ENCODE measurements at regions not wholly inside any gene's neighbourhood (a gene's known extent, or its start where the extent isn't known, plus 50 kb on each side); places are given as distances from the start of the nearest gene placed in this dataset.
A peak's percentile ranks its signal among the peaks of the same experiment; 100 is the strongest.
"Not testable (repeated sequence)": the region's sequence is repeated elsewhere in the genome, so short reads cannot be mapped to it uniquely, and the experiment has no call there.

DNA sequence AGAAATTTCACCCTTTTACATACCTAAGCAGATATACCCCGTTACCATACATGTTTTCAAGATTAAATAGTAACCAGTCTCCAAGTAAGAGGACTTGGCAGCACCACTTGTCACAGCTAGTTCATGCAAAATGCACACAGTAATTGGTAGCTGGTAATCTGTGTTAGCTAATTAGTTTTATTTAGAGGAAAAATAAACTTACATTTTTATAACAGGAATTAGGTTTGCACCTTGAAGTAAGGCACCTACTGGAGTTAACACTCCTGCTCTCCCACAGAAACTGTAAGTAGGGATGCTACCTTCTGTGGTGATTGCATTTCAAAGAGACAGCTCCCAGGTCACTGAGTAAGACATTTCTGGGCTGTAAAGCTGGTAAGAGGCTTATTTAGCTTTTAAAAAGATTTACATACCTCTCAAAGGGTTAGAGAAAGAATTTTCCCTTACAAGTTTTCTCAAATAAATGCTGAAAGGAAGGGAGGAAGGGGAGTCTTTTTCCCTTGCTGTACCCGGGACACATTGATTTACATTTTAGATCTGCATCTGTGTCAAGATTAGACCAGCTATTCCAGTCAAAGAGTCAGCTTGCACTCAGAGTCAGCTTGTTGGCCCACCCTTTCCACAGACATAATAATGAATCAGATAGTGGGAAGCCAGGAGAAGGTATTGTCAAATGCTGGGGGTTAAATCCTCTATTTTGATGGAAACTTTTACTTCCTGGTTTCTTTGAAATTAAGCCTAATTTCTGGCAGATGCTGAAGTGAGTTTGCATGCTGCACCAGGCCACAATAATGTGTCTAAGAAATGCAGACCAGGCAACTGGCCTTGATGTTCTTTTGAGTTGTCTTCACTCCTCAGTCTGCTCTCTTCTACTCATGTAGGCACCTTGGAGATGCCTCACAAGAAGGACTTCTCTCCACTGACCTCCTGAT, 77.6 kb upstream of the CHD2 start:
- DNase-seq (ENCODE audit: low spot score), result no peak

- DNase-seq (ENCODE audit: low spot score), result no peak
Observed at GRCh38 chr15:92825985-92826384, 74.1 kb upstream of the CHD2 start.

DNA sequence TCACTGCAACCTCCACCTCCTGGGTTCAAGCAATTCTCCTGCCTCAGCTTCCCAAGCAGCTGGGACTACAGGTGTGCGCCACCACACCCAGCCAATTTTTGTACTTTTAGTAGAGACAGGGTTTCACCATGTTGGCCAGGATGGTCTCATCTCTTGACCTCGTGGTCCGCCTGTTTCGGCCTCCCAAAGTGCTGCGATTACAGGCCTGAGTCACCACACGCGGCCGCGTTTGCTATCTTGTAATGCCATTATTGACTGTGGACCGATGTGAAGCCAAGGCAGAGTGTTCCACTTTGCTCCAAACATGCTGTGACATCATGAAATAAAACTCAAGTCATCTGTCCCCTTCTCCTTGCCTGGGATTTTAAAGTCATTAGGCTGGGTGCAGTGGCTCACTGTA, 72.1 kb upstream of the CHD2 start:
- not testable (repeated sequence) for DNase-seq (ENCODE audit: low spot score)

GRCh38 chr15:92829875-92830274, 70.2 kb upstream of the CHD2 start:
- no peak for DNase-seq (ENCODE audit: low spot score)

DNA sequence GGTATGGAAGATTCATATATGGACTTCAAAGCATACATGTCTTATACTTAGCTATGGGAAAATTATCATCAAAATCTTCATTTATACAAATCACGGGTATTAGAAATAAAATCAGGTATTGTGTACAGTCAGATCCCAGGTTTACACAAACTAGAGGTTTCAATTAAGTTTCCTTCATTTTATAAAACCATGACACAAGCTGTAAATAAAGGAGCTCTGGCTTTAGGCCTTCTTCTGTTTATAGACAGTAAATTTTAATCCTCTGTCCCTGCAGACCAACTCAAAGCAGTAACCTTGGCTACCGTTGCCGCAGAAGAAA, 68.8 kb upstream of the CHD2 start:
- DNase-seq (ENCODE audit: low spot score), result no peak

DNA sequence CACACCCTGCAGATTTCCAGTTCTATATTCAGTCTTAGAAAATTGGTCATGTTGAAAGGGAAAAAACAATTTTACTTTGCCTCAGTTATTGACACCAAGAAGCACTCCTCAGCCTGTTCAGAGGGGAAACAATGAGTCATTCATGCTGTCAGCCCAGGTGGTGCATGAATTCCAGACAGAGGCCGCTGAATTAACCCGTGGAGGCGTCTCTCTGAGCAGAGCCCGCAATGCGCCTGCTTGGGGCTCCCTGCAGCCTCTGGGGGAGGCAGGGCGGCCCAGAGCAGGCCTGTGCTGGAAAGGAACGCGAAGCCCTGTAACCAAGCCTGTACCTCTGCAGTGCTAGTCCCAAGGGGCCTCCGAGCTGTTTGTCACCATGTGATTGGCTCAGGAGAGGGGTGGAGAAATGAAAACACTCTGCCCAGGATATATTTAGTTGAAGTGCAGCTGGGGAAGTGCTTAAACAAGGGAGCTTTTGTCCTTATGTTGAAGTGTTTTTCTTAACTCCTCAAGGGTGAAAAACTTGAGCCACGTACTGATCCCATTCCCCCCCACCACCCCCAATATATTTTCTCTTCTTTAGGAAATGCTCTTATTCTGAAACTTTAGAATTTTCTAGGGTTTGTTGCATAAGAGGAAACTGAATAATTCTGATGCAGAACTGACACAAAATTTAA, 68.3 kb upstream of the CHD2 start:
- peak; percentile 96 for DNase-seq (ENCODE audit: low spot score)

DNA sequence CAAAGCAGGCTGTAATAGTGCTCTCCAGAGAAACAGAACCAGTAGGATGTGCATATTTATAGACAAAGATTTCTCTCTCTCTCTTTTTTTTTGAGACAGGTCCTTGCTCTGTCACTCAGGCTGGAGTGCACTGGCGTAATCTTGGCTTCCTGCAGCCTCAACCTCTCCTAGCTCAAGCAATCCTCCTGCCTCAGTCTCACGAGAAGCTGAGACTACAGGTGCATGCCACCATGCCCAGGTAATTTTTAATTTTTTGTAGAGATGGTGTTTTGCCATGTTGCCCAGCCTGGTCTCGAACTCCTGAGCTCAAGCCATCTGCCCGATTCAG, 67.1 kb upstream of the CHD2 start:
- DNase-seq (ENCODE audit: low spot score), result no peak

DNA sequence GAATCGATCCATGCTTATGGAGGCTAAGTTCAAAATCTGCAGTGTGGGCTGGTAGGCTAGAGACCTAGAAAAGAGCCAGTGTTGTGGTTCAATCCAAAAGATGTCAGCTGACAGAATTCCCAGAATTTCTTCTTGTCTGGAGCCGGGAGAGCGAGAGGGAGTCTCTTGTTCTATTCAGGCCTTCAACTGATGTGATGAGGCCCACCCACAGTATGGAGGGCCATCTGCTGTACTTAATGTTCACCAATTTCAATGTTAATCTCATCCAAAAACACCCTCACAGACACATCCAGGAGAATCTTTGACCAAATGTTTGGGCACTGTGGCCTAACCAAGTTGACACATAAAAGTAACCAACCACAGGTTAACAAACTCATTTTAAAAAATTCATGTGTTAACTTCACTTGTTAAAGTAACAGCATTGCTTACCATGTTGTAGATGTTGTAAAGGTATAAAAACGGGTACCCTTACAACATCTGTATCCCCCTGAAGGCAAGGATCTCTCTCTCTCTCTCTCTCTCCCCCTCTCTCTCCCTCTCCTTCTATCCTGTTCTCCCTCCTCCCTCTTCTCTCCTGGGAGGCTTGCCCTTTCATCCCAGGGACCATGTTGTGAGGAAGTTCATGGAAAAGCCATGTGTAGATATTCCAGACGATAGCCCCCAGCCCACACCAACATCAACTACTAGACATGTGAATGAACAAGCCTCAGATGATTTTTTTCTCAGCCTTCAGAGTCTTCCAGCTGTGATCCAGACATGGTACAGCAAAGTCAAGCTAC, 66.4 kb upstream of the CHD2 start:
- DNase-seq (ENCODE audit: low spot score), result no peak

GRCh38 chr15:92839696-92840095, 60.4 kb upstream of the CHD2 start:
- no peak for DNase-seq (ENCODE audit: low spot score)

DNA sequence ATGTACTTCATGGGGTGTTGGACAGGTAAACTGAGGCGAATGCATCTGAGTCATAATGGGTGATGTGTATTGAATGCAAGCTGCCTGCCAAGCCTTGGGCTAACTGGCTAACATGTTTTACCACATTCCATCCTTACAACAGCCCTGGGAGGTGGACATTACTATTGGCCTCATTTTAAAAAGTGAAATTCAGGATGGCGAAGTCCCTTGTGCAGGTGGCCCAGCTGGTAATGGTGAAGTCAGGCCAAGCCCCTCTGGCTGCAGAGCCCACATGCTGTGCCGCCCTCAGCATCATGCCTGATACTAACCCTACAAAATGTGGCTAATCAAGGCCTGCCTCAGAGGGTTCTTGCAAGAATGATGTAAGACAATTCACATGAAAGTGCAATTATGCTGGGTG, 60.0 kb upstream of the CHD2 start:
- no peak for DNase-seq (ENCODE audit: low spot score)

DNA sequence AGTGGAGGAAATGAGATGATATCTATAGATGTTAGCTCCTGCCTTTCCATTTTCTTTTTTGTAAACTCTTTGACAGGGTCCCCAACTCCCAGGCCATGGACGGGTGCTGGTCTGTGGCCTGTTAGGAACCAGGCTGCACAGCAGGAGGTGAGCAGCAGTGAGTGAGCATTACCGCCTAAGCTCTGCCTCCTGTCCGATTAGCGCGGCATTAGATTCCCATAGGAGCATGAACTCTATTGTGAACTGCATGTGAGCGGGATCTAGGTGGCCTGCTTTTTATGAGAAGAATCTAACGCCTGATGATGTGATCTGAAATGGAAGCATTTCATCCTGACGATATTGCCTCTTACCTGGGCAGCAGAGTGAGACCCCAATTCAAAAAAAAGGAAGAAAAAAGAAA, 56.8 kb upstream of the CHD2 start:
- no peak for DNase-seq (ENCODE audit: low spot score)

DNA sequence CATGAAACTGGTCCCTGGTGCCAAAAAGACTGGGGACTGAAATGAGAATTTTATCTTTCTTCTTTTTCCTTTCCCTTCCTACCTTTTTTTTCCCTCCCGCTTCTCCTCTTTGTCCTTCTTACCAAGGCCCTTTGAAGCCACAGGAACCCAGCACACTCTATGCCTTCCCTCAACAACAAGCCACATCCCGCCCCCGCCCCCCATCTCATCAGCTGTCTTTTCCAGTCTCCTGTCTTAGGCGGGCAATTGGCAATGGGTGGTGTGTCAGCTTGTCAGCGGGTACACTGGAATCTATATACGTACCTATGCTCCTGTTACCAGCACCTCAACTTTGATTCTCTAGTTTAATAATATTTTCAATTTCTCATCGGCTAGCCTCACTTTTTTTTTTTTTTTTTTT, 56.3 kb upstream of the CHD2 start:
- no peak for DNase-seq (ENCODE audit: low spot score)

- peak; percentile 40 for DNase-seq (ENCODE audit: low spot score)
Observed at GRCh38 chr15:92845126-92845508, 55.0 kb upstream of the CHD2 start.

DNA sequence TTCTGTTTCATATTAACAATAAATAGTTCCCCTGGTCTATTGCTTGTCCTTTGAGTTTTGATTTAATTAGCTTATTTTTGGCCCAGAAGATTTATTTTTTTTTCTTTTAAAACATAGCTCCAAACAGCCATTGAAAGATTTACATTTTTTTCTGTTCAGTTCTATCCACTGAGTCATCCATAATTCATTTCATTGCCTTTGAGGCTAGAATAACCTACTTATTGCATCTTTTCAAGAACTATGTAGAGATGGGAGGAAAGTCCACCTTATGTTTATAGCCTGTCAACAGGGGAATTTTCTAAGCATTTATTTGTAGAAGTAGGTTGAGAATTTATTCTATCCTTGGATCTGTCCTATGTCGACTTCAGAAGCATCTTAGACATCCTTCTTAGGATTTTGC, 53.4 kb upstream of the CHD2 start:
- DNase-seq (ENCODE audit: low spot score), result no peak

DNA sequence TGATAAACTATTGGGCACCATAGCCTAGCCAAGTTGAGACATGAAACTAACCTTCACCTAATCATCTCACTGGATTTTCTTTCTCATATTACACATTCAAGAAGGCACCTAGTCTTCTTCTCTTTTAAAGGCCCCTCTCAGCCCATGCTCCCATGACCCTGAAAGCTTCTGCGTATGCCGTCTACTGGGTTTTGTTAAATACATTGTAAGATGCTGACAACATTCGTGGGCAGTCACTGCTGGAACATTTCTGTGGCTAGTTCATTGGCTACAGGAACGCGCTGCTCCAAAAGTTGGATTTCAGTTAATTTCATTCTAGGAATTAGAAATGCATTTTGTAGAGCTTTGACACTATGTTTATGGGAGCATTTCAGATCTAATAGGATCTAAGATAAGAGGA, 52.3 kb upstream of the CHD2 start:
- DNase-seq (ENCODE audit: low spot score), result no peak

DNA sequence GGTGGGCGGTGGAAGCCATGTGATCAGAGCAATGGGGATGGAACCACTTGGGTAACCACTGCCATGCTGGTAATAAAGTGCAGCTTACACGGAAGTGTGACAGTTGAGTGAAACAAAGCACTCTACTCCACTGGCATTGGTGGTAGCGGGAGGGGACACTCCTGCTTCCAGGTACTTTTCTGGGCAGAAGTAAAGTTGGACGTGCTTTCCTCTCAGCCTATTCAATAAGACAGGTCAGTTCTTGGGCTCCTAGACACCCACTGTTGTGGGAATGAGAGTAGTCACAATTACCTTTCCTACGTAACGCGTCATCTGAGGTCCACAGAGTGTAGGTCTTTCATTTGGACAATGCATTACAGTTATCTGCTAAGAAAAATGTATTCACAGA, 51.7 kb upstream of the CHD2 start:
- DNase-seq (ENCODE audit: low spot score), result no peak

GRCh38 chr15:92848852-92849598, 51.1 kb upstream of the CHD2 start:
- DNase-seq (ENCODE audit: low spot score), result no peak

DNA sequence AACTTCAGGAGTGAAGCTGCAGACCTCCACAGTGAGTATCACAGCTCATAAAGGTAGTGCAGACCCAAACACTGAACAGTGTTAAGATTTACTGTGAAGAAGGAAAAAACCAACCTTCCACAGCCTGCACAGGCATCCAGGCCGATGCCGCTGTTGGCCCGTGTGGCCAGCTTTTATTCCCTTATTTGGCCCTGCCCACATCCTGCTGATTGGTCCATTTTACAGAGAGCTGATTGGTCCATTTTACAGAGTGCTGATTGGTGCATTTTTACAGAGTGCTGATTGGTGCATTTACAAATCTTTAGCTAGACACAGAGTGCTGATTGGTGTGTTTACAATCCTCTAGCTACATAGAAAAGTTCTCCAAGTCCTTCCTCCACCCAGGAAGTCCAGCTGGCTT, 49.9 kb upstream of the CHD2 start:
- not testable (repeated sequence) for DNase-seq (ENCODE audit: low spot score)

All from A172 (cell line).